ENCODE measurements at regions not wholly inside any gene's neighbourhood (a gene's known extent, or its start where the extent isn't known, plus 50 kb on each side); places are given as distances from the start of the nearest gene placed in this dataset.

DNA sequence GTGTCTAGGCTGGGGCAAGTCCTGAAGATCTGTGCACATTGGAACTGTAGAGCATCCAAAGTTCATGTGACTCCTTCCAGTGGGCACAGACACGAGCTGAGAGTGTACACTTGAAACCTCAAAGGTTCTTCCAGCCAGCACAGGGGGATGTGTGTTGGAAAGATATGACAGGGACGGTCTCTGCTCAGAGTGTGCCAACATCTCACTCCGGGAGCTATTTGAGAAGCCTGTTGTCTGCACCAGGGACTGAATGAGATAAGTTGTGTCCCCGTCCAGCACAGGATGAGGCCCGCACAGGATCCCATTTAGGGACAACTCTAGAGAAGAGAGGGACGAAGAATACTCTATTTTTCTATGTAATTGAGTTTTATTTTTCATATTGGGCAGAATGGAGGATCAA is 136.3 kb downstream of the SNAPC1 start:
- H3K4me1 ChIP-seq (ENCODE audit: control insufficient read depth in 2 of 2, insufficient read depth in 2 of 2, low read length in 2 of 2) = peaks cover under 1 to 8% of the 10 kb centered on the region in 2 donors
- POLR2A ChIA-PET = no interaction called here
- no peak overlapping the region for H3K4me3 Mint-ChIP-seq
- TF ChIP-seq EZH2 (IDR thresholded peaks at IDR 0.05; ENCODE audit: borderline replicate concordance, insufficient read depth, low read depth, low read length, poor library complexity, severe bottlenecking) (no peak), CTCF (IDR thresholded peaks at IDR 0.05) (no peak)
- H3K9me3 ChIP-seq (ENCODE audit: control extremely low read depth in 1 of 3, control insufficient read depth in 2 of 3, insufficient read depth in 1 of 3, low read length in 2 of 3) = no peaks in the 10 kb centered on the region
- ATAC-seq (ENCODE audit: low read depth) (no peak), DNase-seq (no peak)
- H3K9me3 Mint-ChIP-seq (ENCODE audit: insufficient read depth) = no peaks in the 10 kb centered on the region
- 83% methylated on average over 5 of the region's 6 CpGs for WGBS (ENCODE audit: insufficient coverage)
- H4K20me1 ChIP-seq (ENCODE audit: control insufficient read depth, insufficient read depth, low read length, poor library complexity, severe bottlenecking) = no peaks in the 10 kb centered on the region
- no peak overlapping the region for H3K27ac ChIP-seq (ENCODE audit: low read length in 2 of 2)
- no peaks in the 10 kb centered on the region for H3K27me3 ChIP-seq (replicated peaks in 1 of 4; ENCODE audit: control extremely low read depth in 1 of 4, control insufficient read depth in 3 of 4, insufficient read depth in 4 of 4, low read length in 3 of 4)
- H3K36me3 ChIP-seq (replicated peaks in 1 of 2; ENCODE audit: control extremely low read depth in 1 of 2, control insufficient read depth in 1 of 2, extremely low read depth in 1 of 2, insufficient read depth in 2 of 2, low read length in 1 of 2) = no peaks in the 10 kb centered on the region
- H3K79me2 ChIP-seq (ENCODE audit: control insufficient read depth, insufficient read depth, low read length) = no peaks in the 10 kb centered on the region
- no peak overlapping the region for H3K4me2 ChIP-seq (replicated peaks; ENCODE audit: low read depth, low read length, poor library complexity, severe bottlenecking)
- H3K4me1 Mint-ChIP-seq = peaks cover 4% of the 10 kb centered on the region
- H3K27ac Mint-ChIP-seq = no peak overlapping the region
- CTCF ChIA-PET = interaction anchor here (1.2 to 2.2 kb wide), 3 partner anchors 14 to 228 kb away, joined by 3 to 6 read pairs (median 4); no protein-coding TSS in a partner anchor
- intact Hi-C loops (cut with micrococcal nuclease) = no loop called here
- H3K9ac ChIP-seq (ENCODE audit: low read length) = no peak overlapping the region
- no peaks in the 10 kb centered on the region for H3K27me3 Mint-ChIP-seq
- no peak overlapping the region for H3K4me3 ChIP-seq (ENCODE audit: control extremely low read depth in 1 of 5, extremely low read depth in 1 of 5, insufficient read depth in 1 of 5, low read depth in 2 of 5, low read length in 4 of 5)
- H2AFZ ChIP-seq (ENCODE audit: insufficient read depth, low read depth, low read length, poor library complexity, severe bottlenecking) = no peak overlapping the region

DNA sequence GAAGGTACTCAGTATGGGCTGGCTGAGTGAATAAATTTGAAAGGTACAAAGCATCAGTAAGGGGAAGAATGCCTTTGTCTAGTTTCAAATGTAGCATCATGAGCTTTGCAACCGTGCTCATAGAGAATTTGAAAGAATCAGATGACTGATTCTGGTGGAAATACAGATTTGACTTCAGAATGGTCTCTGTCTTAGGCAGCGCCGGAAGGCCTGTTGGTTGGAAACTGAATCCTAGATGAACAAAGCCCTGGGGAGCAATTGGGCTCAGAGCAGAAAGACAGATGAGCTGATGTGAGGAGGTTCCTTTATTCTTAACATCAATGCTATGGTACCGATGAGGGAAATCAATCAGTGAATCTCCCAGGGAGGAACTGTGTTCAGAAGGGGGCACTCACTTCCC is 137.3 kb downstream of the SNAPC1 start:
- Histone ChIP-seq H3K4me3 (ENCODE audit: control extremely low read depth in 1 of 5, extremely low read depth in 1 of 5, insufficient read depth in 1 of 5, low read depth in 2 of 5, low read length in 4 of 5) (no peak overlapping the region), H3K9me3 (ENCODE audit: control extremely low read depth in 1 of 3, control insufficient read depth in 2 of 3, insufficient read depth in 1 of 3, low read length in 2 of 3) (no peaks in the 10 kb centered on the region), H3K36me3 (replicated peaks in 1 of 2; ENCODE audit: control extremely low read depth in 1 of 2, control insufficient read depth in 1 of 2, extremely low read depth in 1 of 2, insufficient read depth in 2 of 2, low read length in 1 of 2) (no peaks in the 10 kb centered on the region), H3K27ac (ENCODE audit: low read length in 2 of 2) (no peak overlapping the region), H3K4me2 (replicated peaks; ENCODE audit: low read depth, low read length, poor library complexity, severe bottlenecking) (no peak overlapping the region), H2AFZ (ENCODE audit: insufficient read depth, low read depth, low read length, poor library complexity, severe bottlenecking) (no peak overlapping the region), H3K27me3 (replicated peaks in 1 of 4; ENCODE audit: control extremely low read depth in 1 of 4, control insufficient read depth in 3 of 4, insufficient read depth in 4 of 4, low read length in 3 of 4) (no peaks in the 10 kb centered on the region), H3K9ac (ENCODE audit: low read length) (no peak overlapping the region), H3K79me2 (ENCODE audit: control insufficient read depth, insufficient read depth, low read length) (no peaks in the 10 kb centered on the region), H4K20me1 (ENCODE audit: control insufficient read depth, insufficient read depth, low read length, poor library complexity, severe bottlenecking) (no peaks in the 10 kb centered on the region), H3K4me1 (ENCODE audit: control insufficient read depth in 2 of 2, insufficient read depth in 2 of 2, low read length in 2 of 2) (peaks cover 0 to 3% of the 10 kb centered on the region in 2 donors)
- no peak for TF ChIP-seq CTCF (IDR thresholded peaks at IDR 0.05)
- TF ChIP-seq EZH2 (IDR thresholded peaks at IDR 0.05; ENCODE audit: borderline replicate concordance, insufficient read depth, low read depth, low read length, poor library complexity, severe bottlenecking) = no peak
- Mint-ChIP-seq H3K9me3 (ENCODE audit: insufficient read depth) (no peaks in the 10 kb centered on the region), H3K27ac (no peak overlapping the region), H3K4me3 (no peak overlapping the region), H3K4me1 (peaks cover under 1% of the 10 kb centered on the region), H3K27me3 (no peaks in the 10 kb centered on the region)
- ATAC-seq (ENCODE audit: low read depth) = no peak
- intact Hi-C loops (cut with micrococcal nuclease) = no loop called here
- ChIA-PET CTCF (interaction anchor here (1.5 to 1.8 kb wide), 2 partner anchors 8 to 227 kb away, joined by 5 to 8 read pairs; no protein-coding TSS in a partner anchor), POLR2A (no interaction called here)
- WGBS (ENCODE audit: insufficient coverage) = 78% methylated on average over 3 of the region's 4 CpGs
- no peak for DNase-seq
